OCI-LY1 (cell line): ENCODE measurements at regions not wholly inside any gene's neighbourhood (a gene's known extent, or its start where the extent isn't known, plus 50 kb on each side); places are given as distances from the start of the nearest gene placed in this dataset.

ENCODE experiments used
- EZH2 ChIP-seq: fragments of 200-600 bp; sonication (generic), shearing (Covaris generic); IDR thresholded peaks from 2 replicates; pipeline ENCODE4 v1.8.0; 2017; ENCODE audit warnings: borderline replicate concordance, mixed run types, mild to moderate bottlenecking, antibody characterized with exemption, low read length, moderate library complexity, mixed read lengths
- TF ChIP-seq, protein P1 (sequence below): fragments of 200-600 bp; sonication (generic), shearing (Covaris generic); IDR thresholded peaks from 2 replicates; pipeline ENCODE4 v1.5.1; 2017; ENCODE audit warnings: mild to moderate bottlenecking, antibody characterized with exemption, low read length, moderate library complexity, mixed read lengths

DNA sequence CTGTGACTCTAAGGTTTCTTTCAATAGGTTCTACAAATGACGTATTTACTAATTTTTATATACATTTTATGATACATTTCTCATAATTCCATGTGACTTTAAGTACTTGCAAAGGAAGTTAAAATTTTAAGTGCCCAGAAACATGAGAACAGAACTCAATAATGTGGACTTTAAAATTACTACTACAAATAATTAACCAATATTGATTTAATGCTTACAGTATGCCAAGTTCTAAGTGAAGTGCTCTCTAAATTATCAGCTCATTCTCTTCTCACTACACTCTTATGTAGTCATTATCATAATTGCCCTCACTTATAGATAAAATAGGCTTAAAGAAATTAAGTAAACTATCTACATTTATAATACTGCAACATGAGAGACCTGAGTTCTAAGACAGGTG is 1690.7 kb upstream of the CDH9 start:
- TF ChIP-seq, protein P1, sequence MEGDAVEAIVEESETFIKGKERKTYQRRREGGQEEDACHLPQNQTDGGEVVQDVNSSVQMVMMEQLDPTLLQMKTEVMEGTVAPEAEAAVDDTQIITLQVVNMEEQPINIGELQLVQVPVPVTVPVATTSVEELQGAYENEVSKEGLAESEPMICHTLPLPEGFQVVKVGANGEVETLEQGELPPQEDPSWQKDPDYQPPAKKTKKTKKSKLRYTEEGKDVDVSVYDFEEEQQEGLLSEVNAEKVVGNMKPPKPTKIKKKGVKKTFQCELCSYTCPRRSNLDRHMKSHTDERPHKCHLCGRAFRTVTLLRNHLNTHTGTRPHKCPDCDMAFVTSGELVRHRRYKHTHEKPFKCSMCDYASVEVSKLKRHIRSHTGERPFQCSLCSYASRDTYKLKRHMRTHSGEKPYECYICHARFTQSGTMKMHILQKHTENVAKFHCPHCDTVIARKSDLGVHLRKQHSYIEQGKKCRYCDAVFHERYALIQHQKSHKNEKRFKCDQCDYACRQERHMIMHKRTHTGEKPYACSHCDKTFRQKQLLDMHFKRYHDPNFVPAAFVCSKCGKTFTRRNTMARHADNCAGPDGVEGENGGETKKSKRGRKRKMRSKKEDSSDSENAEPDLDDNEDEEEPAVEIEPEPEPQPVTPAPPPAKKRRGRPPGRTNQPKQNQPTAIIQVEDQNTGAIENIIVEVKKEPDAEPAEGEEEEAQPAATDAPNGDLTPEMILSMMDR, result no peak
- no peak for TF ChIP-seq EZH2
